ENCODE measurements at regions not wholly inside any gene's neighbourhood (a gene's known extent, or its start where the extent isn't known, plus 50 kb on each side); places are given as distances from the start of the nearest gene placed in this dataset.

DNA sequence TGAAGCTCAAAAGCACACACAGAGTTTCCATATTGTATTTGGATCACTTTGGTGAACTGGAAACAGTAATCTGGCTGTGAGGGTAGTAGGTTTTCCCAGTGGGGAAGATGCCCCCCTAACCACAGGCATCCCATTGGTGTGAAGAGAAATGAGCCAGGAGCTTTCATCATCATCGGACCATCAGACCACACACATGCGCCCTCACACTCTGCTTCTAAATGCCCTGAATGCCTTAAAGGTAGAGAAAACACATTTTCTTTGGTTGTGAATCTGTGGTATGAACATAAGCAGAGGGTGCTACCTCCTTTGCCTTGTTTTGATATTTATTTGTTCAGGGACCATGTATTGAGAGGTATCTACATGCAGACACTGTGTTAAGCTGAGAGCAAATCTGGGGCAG lies 79.0 kb upstream of the DNAH14 start:
- no peak overlapping the region for H4K5ac ChIP-seq (ENCODE audit: insufficient read length, low read depth, low read length)
- DNase-seq (ENCODE audit: low read depth in 1 of 2, low spot score in 2 of 2), result no peak
- H3K79me1 ChIP-seq (ENCODE audit: low read depth, low read length), result no peaks in the 10 kb centered on the region
- 100% methylated on average over 2 of the region's 2 CpGs; no CpG with 5 or more reads in 1 of the 2 experiments for WGBS, 2 experiments (ENCODE audit: extremely low coverage in 1 of 2, insufficient coverage in 1 of 2, insufficient read length in 1 of 2, insufficient replicate concordance in 2 of 2, low coverage in 1 of 2, low lambda C conversion rate in 2 of 2, missing lambda C conversion rate in 1 of 2)
- ChIA-PET CTCF (ENCODE audit: partially characterized antibody) (interaction anchor here (0.8 to 10.9 kb wide), 56 partner anchors 12 to 394 kb away, joined by 3 to 236 read pairs (median 8); partner anchors contain the start of gene CNIH3), POLR2A (ENCODE audit: partially characterized antibody) (interaction anchor here (0.6 kb wide), 1 partner anchor 40 kb away, joined by 3 read pairs; no protein-coding TSS in a partner anchor)
- no peak overlapping the region for H3K4ac ChIP-seq (replicated peaks; ENCODE audit: insufficient read length, low read depth, low read length)
- no peak overlapping the region for H2BK12ac ChIP-seq (ENCODE audit: low read depth, low read length)
- FAIRE-seq, result no peak
- peaks cover 3 to 8% (median 7%) of the 10 kb centered on the region in 4 experiments for H3K4me1 ChIP-seq (replicated peaks in 1 of 4; ENCODE audit: control insufficient read depth in 3 of 4, insufficient read depth in 4 of 4, low read length in 3 of 4)
- H3K9ac ChIP-seq (replicated peaks in 1 of 4; ENCODE audit: extremely low read depth in 1 of 4, low read depth in 3 of 4, low read length in 3 of 4), result no peak overlapping the region
- no peak overlapping the region for H3K4me3 ChIP-seq (ENCODE audit: extremely low read depth in 1 of 4, insufficient read depth in 2 of 4, low read depth in 3 of 4, low read length in 4 of 4)
- no peak overlapping the region for H3K27ac ChIP-seq (ENCODE audit: low read depth, low read length)
- no peaks in the 10 kb centered on the region for H3K79me2 ChIP-seq (ENCODE audit: control insufficient read depth in 1 of 2, insufficient read depth in 2 of 2, low read length in 2 of 2)
- no peaks in the 10 kb centered on the region for H3K23me2 ChIP-seq (ENCODE audit: low read depth, low read length)
- H2BK5ac ChIP-seq (ENCODE audit: low read depth, low read length), result no peak overlapping the region
- no peak overlapping the region for H3K4me2 ChIP-seq (ENCODE audit: insufficient read depth in 1 of 2, low read depth in 2 of 2, low read length in 2 of 2)
- no peak overlapping the region for H2AFZ ChIP-seq (ENCODE audit: low read length)
- no peak overlapping the region for H3K23ac ChIP-seq (ENCODE audit: insufficient read length)
- no peak overlapping the region for H3K18ac ChIP-seq (ENCODE audit: extremely low read depth, low read length)
- peak overlapping the region; percentile 57; the same call in 1 of the 2 replicates for H2BK20ac ChIP-seq (ENCODE audit: low read length)
- no peak overlapping the region for H2AK5ac ChIP-seq (ENCODE audit: low read depth, low read length)
- H4K91ac ChIP-seq (replicated peaks; ENCODE audit: insufficient read length, low read length), result no peak overlapping the region
- no peak overlapping the region for H4K8ac ChIP-seq (ENCODE audit: extremely low read depth, insufficient read depth, low read length)
- H3K9me3 ChIP-seq (ENCODE audit: insufficient read depth in 2 of 2, low read depth in 1 of 2, low read length in 1 of 2), result peaks cover 4% of the 10 kb centered on the region in 2 experiments; a peak in 2 of 4 replicates
- H3K27me3 ChIP-seq (replicated peaks in 1 of 4; ENCODE audit: control insufficient read depth in 3 of 4, extremely low read depth in 1 of 4, insufficient read depth in 3 of 4, low read length in 3 of 4), result no peaks in the 10 kb centered on the region
- H3K36me3 ChIP-seq (ENCODE audit: control insufficient read depth in 2 of 4, insufficient read depth in 4 of 4, low read length in 3 of 4), result no peaks in the 10 kb centered on the region
- H3K56ac ChIP-seq (replicated peaks; ENCODE audit: insufficient read length, low read depth, low read length), result no peak overlapping the region
- H2BK15ac ChIP-seq (ENCODE audit: low read length), result no peak overlapping the region
- H4K20me1 ChIP-seq (replicated peaks in 1 of 2; ENCODE audit: control insufficient read depth in 1 of 2, insufficient read depth in 2 of 2, low read length in 2 of 2), result no peaks in the 10 kb centered on the region
- H2BK120ac ChIP-seq (replicated peaks; ENCODE audit: low read depth, low read length), result no peak overlapping the region
- no peak overlapping the region for H3K14ac ChIP-seq (ENCODE audit: insufficient read length)
- no peak for TF ChIP-seq EGR1 (IDR thresholded peaks at IDR 0.05; ENCODE audit: borderline replicate concordance, low read depth, low read length)
- TF ChIP-seq RBBP5 (IDR thresholded peaks at IDR 0.05; ENCODE audit: borderline replicate concordance, low read depth, low read length), result no peak
- TF ChIP-seq BACH1 (IDR thresholded peaks at IDR 0.05; ENCODE audit: low read length), result no peak
- TF ChIP-seq, protein P1, sequence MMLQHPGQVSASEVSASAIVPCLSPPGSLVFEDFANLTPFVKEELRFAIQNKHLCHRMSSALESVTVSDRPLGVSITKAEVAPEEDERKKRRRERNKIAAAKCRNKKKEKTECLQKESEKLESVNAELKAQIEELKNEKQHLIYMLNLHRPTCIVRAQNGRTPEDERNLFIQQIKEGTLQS (IDR thresholded peaks at IDR 0.05; ENCODE audit: insufficient read depth, low read depth, low read length), result no peak
- TF ChIP-seq SRF (IDR thresholded peaks at IDR 0.05; ENCODE audit: low read depth, low read length), result no peak
- TF ChIP-seq CHD1 (IDR thresholded peaks at IDR 0.05; ENCODE audit: low read depth, low read length), result no peak
- TF ChIP-seq SAP30 (IDR thresholded peaks at IDR 0.05; ENCODE audit: insufficient read depth, insufficient replicate concordance, low read length), result no peak
- no peak for TF ChIP-seq CHD2 (IDR thresholded peaks at IDR 0.05; ENCODE audit: low read length)
- TF ChIP-seq TEAD4 (IDR thresholded peaks at IDR 0.05; ENCODE audit: low read depth, low read length), result no peak
